Left cardiac atrium (tissue), 4 donors: ENCODE measurements at regions not wholly inside any gene's neighbourhood (a gene's known extent, or its start where the extent isn't known, plus 50 kb on each side); places are given as distances from the start of the nearest gene placed in this dataset.
A peak's percentile ranks its signal among the peaks of the same experiment; 100 is the strongest.

Experiments used
- ATAC-seq, 2 donors: fragments of 200-7000 bp; cut with Tn5 transposase; one replicate each; pipeline ENCODE4 v1.9.1; 2020; ENCODE audit warnings: mild to moderate bottlenecking in 2 of 2, moderate library complexity in 2 of 2
- DNase-seq: peaks from one replicate; pipeline ENCODE4 v3.0.0-alpha.2; 2020
- intact Hi-C, 2 donors: fragments of 100-400 bp; cut with DNase I; formaldehyde crosslinking; loops; one replicate each; pipeline versions ENCODE4 v1.14.1 to v1.15.1; 2022 to 2023
- donor health status: DM: no; HTN: yes; CAD: no.
- donor health status: DM: no; HTN: yes; CAD: no; lungs with severe emphysema.
- donor health status: DM: yes; HTN: yes; CAD: no.
- donor health status: Dilated cardiomyopathy.

DNA sequence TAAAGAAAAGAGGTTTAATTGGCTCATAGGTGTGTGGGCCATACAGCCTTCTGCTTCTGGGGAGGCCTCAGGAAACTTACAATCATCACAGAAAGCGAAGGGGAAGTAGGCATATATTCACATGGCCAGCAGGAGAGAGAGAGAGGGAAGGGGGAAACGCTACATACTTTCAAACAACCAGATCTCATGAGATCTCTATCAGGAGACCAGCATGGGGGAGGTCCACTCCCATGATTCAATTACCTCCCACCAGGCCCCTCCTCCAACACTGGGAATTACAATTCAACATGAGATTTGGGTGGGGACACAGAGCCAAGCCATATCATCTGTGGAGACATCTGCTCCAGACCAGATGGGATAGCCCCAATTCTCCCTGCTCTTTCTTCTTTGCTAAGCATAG is 866.0 kb downstream of the BRD1 start:
- intact Hi-C loops = no loop called here
- DNase-seq (no peak), ATAC-seq (no peak)

GRCh38 chr22:48960980-48961660 is 866.6 kb downstream of the BRD1 start:
- no peak for DNase-seq
- intact Hi-C loops = no loop called here

DNA sequence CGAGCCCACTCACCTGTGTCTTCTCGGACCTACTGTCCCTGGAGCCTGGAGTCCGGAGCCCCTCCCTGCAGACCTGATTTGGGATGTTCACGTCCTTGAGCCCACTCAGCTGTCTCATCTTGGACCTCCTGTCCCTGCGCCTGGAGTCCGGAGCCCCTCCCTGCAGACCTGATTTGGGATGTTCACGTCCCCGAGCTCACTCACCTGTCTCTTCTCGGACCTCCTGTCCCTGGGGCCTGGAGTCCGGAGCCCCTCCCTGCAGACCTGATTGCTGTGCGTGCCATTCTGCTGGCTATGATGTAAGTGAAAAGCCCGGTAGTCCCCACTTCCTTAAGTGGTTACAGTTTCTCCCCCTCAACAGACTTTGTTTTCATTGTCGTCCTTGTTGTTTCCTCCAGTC is 867.1 kb downstream of the BRD1 start:
- DNase-seq (no peak), ATAC-seq (no peak)
- intact Hi-C loops = no loop called here

More at GRCh38 chr22:48960980-48961660, 866.6 kb downstream of the BRD1 start:
- ATAC-seq = peak in 1 of 2 donors; percentile 36

DNA sequence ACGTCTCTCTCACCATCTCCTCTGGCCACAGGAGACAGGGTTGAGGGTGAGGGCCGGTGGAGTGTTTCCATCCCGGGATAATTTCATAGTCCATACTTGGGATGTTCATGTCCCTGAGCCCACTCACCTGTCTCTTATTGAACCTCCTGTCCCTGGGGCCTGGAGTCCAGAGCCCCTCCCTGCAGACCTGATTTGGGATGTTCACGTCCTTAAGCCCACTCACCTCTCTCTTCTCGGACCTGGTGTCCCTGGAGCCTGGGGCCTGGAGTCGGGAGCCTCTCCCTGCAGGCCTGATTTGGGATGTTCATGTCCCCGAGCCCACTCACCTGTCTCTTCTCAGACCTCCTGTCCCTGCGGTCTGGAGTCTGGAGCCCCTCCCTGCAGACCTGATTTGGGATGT is 868.2 kb downstream of the BRD1 start:
- intact Hi-C loops = no loop called here
- DNase-seq = no peak
- no peak for ATAC-seq

DNA sequence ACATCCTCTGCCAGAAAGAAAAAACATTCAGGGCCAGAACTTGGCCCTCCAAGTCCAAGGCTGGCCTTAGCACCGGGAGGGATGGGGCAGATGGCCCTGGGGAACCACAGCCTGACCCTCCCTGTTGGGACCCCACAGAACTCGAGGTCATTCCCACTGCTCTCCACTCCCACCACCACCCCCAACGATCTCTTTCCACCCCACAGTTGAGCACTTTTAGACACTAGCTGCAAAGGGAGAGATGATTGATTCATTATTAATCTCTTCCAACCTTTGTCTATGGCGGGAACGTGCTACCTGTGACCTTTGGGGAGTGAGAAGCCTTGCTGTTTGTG is 869.7 kb downstream of the BRD1 start:
- ATAC-seq = no peak
- intact Hi-C loops = no loop called here
- DNase-seq = no peak

- DNase-seq (no peak), ATAC-seq (no peak)
- intact Hi-C loops = no loop called here
Measured at GRCh38 chr22:48957311-48957986, 870.2 kb downstream of the BRD1 start.

DNA sequence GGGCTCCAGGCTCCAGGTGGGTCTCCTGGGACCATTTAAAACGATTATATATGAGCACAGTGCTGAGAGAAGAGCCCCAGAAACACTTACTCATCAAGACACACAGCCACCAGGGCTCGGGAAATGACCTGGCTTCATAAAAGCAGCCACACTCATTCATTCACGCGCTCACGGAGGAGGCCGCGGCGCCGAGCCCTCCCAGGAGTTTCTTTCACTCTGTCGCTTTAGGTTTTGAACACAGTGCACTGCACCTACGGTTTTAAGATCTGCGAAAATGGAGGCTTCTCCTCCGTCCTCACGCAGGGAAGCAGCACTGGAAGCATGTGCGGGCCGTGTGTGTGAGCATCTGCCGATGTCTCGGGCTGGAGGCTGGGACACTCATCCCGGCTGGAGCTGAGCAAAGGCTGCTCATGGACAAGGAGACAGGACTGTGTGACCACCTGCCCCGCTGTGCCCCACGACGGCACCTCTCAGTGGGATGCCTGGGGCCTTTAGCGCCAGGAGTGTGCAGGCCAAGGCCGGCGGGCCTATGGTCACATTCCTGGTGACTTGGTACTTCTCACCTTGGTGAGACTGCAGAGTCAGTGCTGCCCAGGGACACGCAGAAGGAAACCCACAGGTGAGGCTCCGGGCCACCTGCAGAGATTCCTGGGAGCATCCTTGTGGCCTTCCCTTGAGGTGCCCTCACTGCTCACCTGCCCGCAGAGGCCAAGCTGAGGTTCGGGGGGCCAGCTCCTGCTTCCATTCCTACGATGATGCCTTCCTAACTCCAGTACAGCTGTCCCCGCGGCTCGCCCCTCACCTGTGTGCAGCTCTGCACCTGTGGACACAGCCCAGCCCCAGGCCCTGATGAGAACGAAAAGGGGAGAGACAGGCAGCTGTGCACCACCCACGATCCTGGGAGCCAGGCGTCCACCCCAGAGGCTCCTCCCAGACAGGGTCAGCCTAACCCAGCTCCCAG is 872.0 kb downstream of the BRD1 start:
- intact Hi-C loops = no loop called here
- ATAC-seq (no peak), DNase-seq (no peak)

GRCh38 chr22:48954781-48955311 is 872.8 kb downstream of the BRD1 start:
- intact Hi-C loops = no loop called here
- no peak for DNase-seq

GRCh38 chr22:48953830-48954229 is 873.8 kb downstream of the BRD1 start:
- intact Hi-C loops = no loop called here
- no peak for ATAC-seq
- DNase-seq = no peak

More at GRCh38 chr22:48954781-48955311, 872.8 kb downstream of the BRD1 start:
- no peak for ATAC-seq

- ATAC-seq (no peak), DNase-seq (no peak)
- intact Hi-C loops = no loop called here
Measured at GRCh38 chr22:48953103-48953720, 874.5 kb downstream of the BRD1 start.

DNA sequence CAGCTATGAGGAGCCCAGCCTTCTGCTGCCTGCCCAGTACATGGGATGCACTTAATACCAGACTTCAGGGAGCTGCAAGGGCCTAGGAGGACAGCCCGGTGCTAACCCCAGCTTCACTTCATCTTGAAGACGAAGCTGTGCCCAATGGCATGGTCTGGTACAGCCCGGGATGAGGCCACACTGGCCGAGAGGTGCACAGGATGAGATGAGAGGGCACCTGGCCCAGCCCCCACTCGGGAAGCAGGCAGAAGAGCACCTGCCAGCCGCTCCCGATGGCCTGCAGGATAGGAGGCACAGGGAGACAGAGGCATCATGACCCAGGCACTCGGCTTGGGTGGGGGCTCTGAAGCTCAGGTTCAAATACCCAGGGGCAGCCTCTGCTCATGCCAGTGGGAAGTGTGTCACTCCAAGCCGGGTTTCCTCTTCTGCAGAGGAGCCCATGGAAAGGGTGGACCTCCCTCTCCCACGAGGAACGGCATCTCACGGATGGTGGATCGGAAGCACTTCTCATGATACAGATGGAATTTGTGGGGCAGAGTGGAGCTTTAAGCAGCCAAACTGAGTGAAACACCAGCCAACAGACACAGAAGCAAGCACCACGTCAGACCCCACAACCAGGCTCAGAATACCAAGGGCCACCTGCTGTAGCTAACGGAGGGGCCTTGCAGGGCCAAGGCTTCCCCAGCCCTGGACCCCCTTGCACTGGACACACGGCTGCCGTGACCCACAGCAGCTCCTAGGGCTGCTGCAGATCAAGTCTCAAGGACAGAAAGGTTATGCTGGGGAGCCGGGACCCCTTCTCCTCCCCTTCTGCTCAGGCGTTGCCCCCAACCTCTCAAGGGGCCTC is 875.2 kb downstream of the BRD1 start:
- ATAC-seq (no peak), DNase-seq (no peak)
- intact Hi-C loops = no loop called here

GRCh38 chr22:48951836-48952235 is 875.8 kb downstream of the BRD1 start:
- DNase-seq (no peak), ATAC-seq (no peak)
- intact Hi-C loops = no loop called here

- ATAC-seq (no peak), DNase-seq (no peak)
- intact Hi-C loops = no loop called here
Measured at GRCh38 chr22:48950151-48950915, 877.3 kb downstream of the BRD1 start.

DNA sequence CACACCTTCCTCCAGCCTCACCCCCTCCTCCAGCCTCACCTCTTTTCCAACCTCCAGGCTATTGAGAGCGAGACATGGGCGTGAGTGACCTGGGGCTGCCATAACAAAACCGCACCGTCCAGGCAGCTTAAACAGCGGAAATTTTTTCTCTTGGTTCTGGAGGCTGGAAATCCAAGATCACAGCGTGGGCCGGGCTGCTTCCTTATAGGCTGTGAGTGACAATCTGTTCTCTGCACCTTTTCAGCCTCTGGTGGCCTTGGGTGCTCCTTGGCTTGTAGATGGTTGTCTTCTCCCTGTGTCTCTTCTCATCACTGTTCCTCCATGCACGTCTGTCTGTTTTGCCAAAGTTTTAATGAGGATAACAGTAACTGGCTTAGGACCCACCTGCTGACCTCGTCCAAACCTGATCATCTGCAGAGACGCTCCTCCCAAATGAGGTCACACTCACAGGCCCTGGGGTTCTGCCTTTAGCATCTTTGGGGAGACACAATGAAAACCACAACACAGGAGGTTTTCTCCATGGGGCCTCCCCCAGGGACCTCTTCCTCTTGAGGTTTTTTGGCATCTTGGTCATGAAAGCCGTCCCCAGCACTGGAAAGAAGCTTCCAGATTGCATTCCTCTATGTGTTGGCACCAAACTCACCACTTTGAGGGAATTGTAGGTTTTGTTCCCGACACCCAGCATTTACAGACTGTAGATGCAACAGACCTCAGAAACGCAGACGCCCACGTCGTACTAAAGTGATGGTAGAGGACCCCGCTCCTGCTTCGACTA is 878.1 kb downstream of the BRD1 start:
- intact Hi-C loops = loop anchor here in 1 of 2 donors (10.0 kb wide), 1 partner anchor 75 kb away; no protein-coding TSS in a partner anchor
- DNase-seq (no peak), ATAC-seq (no peak)

DNA sequence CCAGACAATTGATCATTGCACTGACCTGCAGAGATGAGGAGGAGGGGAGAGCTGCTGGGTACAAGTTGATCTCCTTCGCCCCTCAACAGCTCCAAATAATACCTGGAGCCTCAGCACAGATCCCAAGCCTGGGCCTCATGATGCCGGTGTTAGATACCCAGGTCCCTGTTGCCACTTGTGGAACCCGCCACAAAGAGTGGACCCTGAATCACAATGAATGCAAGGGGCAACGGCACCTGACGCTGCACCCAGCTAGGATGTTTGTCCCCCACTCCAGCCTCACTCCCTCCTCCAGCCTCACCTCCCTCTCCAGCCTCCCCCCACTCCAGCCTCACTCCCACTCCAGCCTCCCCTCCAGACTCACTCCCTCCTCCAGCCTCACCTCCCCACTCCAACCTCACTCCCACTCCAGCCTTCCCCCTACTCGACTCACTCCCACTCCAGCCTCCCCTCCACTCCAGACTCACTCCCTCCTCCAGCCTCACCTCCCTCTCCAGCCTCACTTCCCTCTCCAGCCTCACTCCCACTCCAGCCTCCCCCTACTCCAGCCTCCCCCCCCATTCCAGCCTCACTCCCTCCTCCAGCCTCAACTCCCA is 879.0 kb downstream of the BRD1 start:
- no peak for ATAC-seq
- intact Hi-C loops = loop anchor here in 1 of 2 donors (10.0 kb wide), 1 partner anchor 76 kb away; no protein-coding TSS in a partner anchor
- DNase-seq = no peak

DNA sequence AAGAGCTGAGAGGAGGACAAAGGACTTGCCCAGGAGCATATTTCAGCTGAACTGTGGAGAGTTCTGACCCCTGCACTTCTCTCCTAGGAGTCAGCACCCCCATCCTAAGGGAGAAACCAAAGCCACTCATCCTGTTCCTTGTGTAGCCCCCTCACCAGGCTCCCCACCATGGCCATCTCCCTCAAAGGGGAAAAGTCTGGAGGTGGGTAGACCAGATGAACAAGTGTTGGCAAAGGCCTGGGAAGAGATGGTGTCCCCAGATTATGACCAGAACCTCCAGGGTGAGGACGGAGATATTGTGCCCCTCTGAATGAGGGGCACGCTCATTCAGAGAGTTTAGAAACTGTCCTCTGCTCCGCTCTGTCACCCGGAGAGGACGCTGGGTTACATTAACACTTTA is 880.0 kb downstream of the BRD1 start:
- ATAC-seq = no peak

More for the DNA sequence above, 880.0 kb downstream of the BRD1 start:
- intact Hi-C loops = loop anchor here in 1 of 2 donors (10.0 kb wide), 1 partner anchor 77 kb away; no protein-coding TSS in a partner anchor
- no peak for DNase-seq
